Progenitor cell of endocrine pancreas (in vitro differentiated cells): ENCODE measurements at regions not wholly inside any gene's neighbourhood (a gene's known extent, or its start where the extent isn't known, plus 50 kb on each side); places are given as distances from the start of the nearest gene placed in this dataset.

Source experiments
- DNase-seq: peaks from one replicate; pipeline ENCODE4 v3.0.0; 2021; ENCODE audit warnings: low spot score; ENCODE audit not compliant: unreplicated experiment
- H3K27ac Mint-ChIP-seq: 2 replicates; pipeline ENCODE4 v1.8.0; 2021; ENCODE audit warnings: mild to moderate bottlenecking, moderate library complexity, mixed read lengths
- H3K27me3 Mint-ChIP-seq: 2 replicates; pipeline ENCODE4 v1.8.0; 2021; ENCODE audit warnings: mixed read lengths
- H3K36me3 Mint-ChIP-seq: 2 replicates; pipeline ENCODE4 v1.8.0; 2022; ENCODE audit warnings: mixed read lengths; ENCODE audit not compliant: insufficient read depth
- H3K4me1 Mint-ChIP-seq: 2 replicates; pipeline ENCODE4 v1.8.0; 2021; ENCODE audit warnings: low read depth, mixed read lengths
- H3K4me3 Mint-ChIP-seq: 2 replicates; pipeline ENCODE4 v1.8.0; 2021; ENCODE audit warnings: low read depth, mild to moderate bottlenecking, moderate library complexity, mixed read lengths
- H3K9me3 Mint-ChIP-seq: 2 replicates; pipeline ENCODE4 v1.8.0; 2021; ENCODE audit warnings: low read depth, mixed read lengths
- CTCF ChIP-seq: fragments of 200-600 bp; sonication (generic); IDR thresholded peaks from one replicate; pipeline ENCODE4 v1.5.0; 2021; ENCODE audit warnings: antibody characterized with exemption, mild to moderate bottlenecking; ENCODE audit not compliant: unreplicated experiment

- H3K4me1 Mint-ChIP-seq = no peaks in the 10 kb centered on the region
- DNase-seq = no peak
- peaks cover 4% of the 10 kb centered on the region for H3K9me3 Mint-ChIP-seq
- no peak overlapping the region for H3K27ac Mint-ChIP-seq
- H3K27me3 Mint-ChIP-seq = no peaks in the 10 kb centered on the region
- no peak overlapping the region for H3K4me3 Mint-ChIP-seq
- TF ChIP-seq CTCF = no peak
- no peaks in the 10 kb centered on the region for H3K36me3 Mint-ChIP-seq
Measured at GRCh38 chr9:92165484-92165883, 50.3 kb upstream of the SPTLC1 start.
